HCT116 (cell line): ENCODE measurements at regions not wholly inside any gene's neighbourhood (a gene's known extent, or its start where the extent isn't known, plus 50 kb on each side); places are given as distances from the start of the nearest gene placed in this dataset.

Experiments
- CTCF ChIP-seq, 3 experiments: fragments of 200-600 bp in 1 of 3; sonication (generic) in 1 of 3; IDR thresholded peaks in 2 of 3; conservative IDR thresholded peaks in 1 of 3; 2 replicates each; pipeline ENCODE4 v1.5.1; 2012 to 2017; ENCODE audit warnings: low read depth in 2 of 3, low read length in 2 of 3, antibody characterized with exemption in 1 of 3, borderline replicate concordance in 1 of 3, control low read depth in 1 of 3, mild to moderate bottlenecking in 1 of 3, mixed read lengths in 1 of 3, mixed run types in 1 of 3, moderate library complexity in 1 of 3; ENCODE audit not compliant: insufficient read depth in 1 of 3
- EZH2 ChIP-seq: fragments of 200-600 bp; sonication (generic); IDR thresholded peaks from 2 replicates; pipeline ENCODE4 v1.6.1; 2017; ENCODE audit warnings: antibody characterized with exemption, mixed run types
- POLR2A ChIP-seq: IDR thresholded peaks from 2 replicates; pipeline ENCODE4 v1.7.0; 2011; ENCODE audit warnings: borderline replicate concordance; ENCODE audit not compliant: insufficient read depth, insufficient read length; ENCODE audit errors: extremely low read depth
- SIN3A ChIP-seq: IDR thresholded peaks from 2 replicates; pipeline ENCODE4 v1.6.1; 2012; ENCODE audit warnings: low read depth
- ZBTB33 ChIP-seq: IDR thresholded peaks from 2 replicates; pipeline ENCODE4 v1.6.1; 2011; ENCODE audit warnings: mild to moderate bottlenecking, low read length, moderate library complexity; ENCODE audit not compliant: insufficient replicate concordance; ENCODE audit errors: extremely low read depth

- TF ChIP-seq POLR2A (no peak), CTCF (IDR thresholded peaks at IDR 0.05 in 2 of 3, conservative IDR thresholded peaks at IDR 0.05 in 1 of 3; ENCODE audit: borderline replicate concordance in 1 of 3, insufficient read depth in 1 of 3, low read depth in 2 of 3, low read length in 2 of 3) (no peak), SIN3A (no peak), ZBTB33 (no peak), EZH2 (no peak)
These were observed 129.0 kb upstream of the MAMLD1 start for GRCh38 chrX:150234126-150234525.
